ENCODE measurements at regions not wholly inside any gene's neighbourhood (a gene's known extent, or its start where the extent isn't known, plus 50 kb on each side); places are given as distances from the start of the nearest gene placed in this dataset.

- DNase-seq = no peak
These were observed 74.3 kb upstream of the ATP1A1 start for GRCh38 chr1:116298746-116299145.

DNA sequence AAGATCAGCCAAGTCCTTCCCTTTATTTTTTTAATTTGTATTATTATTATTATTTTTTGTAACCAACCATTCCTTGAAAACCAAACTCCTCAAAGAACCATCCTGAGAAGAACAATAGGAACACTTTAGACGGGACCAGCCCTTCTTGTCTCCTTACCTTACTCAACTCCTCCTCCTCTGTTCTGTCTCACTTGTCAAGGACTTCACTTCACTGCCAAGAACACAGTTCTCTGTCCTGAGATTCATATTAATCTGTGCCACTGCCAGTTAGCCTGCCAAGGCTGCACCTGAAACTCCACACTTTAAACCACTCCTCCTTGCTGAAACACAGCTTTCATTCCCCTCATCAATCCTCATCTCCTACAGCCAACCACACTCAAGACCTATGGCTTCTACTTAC is 73.8 kb upstream of the ATP1A1 start:
- no peak for DNase-seq

DNA sequence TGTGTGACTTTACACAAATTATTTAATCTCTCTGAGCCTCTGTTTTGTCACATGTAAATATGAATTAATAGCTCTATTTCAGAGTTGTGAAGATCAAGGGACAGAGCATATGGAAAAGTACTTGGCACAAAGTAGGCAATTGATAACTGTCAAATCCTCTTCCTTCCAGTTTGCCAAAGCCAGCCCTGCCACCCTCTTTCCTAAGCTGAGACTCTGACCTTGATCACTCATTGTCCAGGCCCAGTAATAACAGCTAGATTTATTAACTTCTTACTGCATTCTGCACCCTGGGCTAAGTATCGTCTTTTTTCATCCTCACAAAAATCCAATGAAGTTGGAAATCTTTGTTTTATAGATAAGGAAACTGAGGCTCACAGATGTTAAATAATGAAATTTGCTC is 70.8 kb upstream of the ATP1A1 start:
- no peak for DNase-seq

- no peak for DNase-seq
These were observed 66.9 kb upstream of the ATP1A1 start for GRCh38 chr1:116306102-116306501.

DNA sequence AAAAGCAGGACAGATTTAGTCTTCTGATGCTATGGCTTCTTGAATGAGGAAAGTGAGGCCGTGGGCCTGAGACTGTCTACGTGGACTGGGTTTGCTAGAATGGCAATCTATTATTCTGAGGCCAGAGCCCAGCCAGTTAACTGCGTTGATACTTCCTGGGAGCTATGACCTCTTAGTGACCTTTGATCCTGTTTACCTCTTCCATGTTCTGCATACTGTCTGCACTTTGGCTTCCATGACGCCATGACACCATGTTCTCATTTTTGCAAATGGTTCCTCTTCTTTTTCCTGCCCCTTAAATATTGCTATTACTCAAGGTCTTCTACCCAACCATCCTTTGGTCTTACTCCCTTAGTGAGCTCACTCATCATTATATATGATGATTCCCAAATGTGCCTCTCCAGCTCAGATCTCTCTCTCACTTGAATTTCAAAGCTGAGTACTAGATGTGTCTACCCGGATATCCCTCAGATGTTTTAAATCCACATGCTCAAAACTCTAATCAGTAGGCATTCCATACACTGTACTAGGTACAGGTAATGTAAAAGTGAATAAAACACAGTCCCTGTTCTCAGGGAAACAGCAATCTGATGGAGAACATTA is 66.1 kb upstream of the ATP1A1 start:
- no peak for DNase-seq

- no peak for DNase-seq
These were observed 64.8 kb upstream of the ATP1A1 start for GRCh38 chr1:116308276-116308675.

DNA sequence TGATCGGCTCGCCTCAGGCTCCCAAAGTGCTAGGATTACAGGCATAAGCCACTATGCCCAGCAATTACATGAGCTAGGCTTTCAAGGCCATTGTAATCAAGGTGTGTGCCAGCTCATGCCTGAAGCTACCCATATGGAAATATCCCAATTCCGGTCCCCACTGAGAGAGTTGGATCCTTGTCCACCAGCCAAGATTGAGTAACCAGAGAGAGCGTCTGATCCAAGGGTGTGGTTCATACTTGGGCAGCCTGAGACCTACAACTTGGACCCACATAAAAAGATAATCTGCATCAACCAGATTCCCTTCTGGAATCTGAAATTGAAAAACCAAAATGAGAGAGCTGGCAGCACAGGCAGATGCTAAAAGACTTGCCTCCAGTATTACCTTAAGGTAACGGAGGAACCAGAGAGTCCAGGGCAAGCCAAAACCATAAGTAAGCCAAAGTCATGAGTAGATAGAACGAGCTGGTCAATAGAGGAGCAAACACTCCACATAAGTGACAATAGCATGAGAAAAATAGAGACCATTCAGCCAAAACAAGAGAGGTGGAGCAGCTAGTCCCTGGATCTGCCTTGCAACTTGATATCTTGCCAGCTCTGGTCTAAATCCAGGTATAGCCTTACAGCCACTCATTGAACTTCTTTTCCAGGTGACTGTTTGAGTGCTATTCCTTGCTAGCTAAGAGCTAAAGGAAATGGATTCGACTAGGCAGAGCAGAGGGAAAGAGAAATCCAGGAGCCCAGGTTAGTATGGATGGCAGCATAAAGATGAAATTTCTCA is 63.8 kb upstream of the ATP1A1 start:
- no peak for DNase-seq

- no peak for DNase-seq
These were observed 62.9 kb upstream of the ATP1A1 start for GRCh38 chr1:116310180-116310579.

DNA sequence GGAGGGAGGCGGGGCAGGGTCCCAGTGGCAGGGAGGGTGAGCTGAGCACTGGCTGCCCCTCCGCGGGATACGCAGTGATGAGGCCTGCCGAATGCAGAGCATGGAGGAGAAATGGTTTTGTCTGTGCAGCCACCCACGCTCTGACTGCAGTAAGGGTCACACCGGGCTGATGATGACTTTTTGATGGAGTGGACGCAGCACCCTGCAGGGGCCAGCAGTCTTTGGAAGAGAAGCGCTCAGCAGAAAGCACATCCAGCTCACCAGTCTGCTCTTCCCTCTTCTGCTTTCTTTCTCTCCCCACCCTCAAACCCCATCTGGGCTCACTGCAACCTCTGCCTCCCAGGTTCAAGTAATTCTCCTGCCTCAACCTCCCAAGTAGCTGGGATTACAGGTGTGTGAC is 61.9 kb upstream of the ATP1A1 start:
- no peak for DNase-seq

GRCh38 chr1:116311756-116312680 is 61.0 kb upstream of the ATP1A1 start:
- no peak for DNase-seq

GRCh38 chr1:116312681-116313069 is 60.4 kb upstream of the ATP1A1 start:
- DNase-seq = no peak

- no peak for DNase-seq
These were observed 59.3 kb upstream of the ATP1A1 start for GRCh38 chr1:116313776-116314175.

DNA sequence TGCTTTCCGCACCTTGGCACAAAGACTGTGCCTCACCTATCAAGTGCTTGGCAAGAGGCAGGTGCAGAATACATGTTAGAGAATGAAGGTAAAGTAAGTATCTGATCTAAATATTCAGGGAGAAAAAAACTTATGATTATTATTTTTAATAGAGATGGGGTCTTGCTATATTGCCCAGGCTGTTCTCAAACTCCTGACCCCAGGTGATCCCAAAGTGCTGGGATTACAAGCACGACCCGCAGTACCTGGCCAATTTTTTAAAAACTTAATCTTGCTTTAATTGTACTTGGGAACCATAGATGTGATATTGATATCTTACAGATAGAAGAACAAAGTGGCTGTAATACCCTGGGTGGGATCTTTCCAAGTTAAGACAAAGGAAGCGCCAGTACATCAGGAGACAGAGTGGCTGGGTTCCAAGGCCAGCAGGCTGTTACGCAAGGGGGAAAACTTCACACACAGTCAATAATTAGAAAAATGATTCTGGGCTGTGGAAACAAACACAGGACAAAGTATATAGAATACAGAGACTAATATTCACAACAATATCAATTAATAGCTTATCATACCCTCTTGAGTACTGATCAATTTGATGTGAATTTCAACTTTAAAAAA is 58.6 kb upstream of the ATP1A1 start:
- DNase-seq = no peak

DNA sequence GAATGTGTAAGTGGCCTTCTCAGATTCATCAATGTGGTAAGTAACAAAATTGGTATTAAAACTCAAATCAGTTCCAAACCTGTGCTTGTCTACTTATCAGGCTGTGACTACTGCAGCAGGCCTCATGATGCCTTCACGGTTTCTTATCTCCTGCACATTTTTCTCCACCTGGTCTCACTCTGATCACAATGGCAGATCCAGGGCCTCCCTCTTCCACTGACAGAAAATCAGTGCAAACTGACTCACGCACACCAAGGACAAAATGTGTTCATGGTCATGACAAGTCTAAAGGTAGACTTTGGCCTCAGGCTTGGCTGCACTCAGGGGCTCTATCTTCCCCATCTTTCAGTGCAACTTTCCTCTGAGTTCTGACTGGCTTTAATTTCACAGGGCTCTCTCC is 56.7 kb upstream of the ATP1A1 start:
- DNase-seq = no peak

DNA sequence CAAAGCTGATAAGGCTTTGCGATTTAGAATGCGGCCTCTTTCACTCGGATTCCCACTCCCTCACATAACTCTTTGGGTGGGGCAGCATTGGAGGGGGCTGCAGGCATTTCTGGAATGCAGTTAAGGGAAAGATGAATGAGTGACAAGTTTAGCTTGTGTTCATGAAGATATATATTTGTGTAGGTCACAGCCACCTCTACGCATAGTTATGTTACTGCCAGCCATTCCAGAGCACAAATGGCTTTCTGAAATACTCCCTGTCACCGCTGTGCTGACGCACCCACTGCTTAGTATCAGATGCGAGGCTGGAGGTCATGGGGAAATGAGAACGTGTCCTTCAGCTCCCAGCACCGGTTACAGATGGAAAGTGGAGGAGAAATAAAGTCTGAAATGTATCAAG is 54.1 kb upstream of the ATP1A1 start:
- no peak for DNase-seq

DNA sequence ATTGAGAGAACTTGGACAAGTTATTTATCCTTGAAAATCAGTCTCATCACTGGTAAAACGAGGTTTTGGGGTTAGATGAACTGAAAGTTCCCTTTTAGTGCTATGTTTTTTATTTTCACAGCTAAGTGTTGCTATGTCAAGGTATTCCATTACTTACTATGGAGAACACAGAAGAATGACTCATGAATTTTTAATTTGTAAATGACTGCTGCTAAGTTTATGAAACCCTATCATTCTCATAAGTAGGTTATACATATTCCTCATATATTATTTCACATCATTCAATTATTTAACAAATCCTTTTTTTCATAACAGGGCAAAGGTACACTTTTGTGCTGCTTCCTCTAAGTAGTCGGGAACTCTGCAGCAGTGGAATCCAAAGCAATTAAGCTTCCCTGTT is 52.2 kb upstream of the ATP1A1 start:
- no peak for DNase-seq

DNA sequence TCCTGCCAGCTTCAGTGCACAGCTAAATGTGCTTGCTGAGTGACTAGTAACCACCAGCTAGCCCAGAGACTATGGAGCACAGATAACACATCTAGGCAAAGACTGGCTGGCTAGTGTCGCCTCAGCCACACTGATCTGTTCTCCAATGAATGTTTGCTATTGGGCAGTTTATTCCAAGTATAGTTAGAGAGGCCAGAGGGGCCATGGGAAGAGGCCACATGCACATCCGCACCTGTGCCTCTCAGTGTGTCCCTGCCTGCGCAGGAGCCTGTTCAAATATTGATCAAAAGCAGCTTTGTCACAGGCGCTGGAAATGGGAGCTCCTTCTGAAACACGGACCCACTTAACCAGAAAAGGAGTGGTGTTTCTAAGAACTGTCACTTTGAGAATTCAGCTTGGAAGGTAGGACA is 51.3 kb upstream of the ATP1A1 start:
- no peak for DNase-seq

DNA sequence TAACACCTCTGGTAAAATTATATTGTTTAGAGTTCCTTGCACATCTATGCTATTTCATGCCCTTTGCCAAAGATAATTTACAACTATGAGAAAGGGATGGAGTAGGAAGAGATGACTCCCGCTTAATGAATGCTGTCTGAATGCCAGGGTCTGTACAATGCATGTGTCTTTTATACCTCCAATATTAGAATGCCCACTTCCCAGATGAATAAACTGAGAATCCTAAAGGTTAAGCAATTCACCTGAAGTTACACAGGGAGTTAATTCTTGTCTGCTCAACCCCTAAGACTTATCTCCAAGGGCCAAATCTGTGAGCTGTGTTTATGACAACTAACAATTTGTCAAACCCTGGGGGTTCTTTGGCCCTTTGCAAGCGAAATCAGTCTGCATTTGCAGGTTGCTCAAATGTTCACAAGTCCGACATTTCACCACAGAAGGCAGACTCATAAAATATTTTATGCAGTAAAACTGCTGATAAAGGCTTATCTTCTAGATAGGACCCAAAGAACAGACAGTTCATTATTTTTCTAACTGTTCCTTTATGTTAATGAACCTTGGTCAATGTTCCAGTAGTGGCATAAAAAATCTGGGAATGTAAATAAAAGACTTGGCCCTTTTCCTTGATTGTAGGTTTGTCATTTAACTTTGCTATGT is 50.2 kb upstream of the ATP1A1 start:
- no peak for DNase-seq

All from activated CD4-positive, alpha-beta T cell treated with anti-CD3 and anti-CD28 coated beads for 4 hours (primary cell).